Esophagus squamous epithelium (tissue), 5 donors: ENCODE measurements at regions not wholly inside any gene's neighbourhood (a gene's known extent, or its start where the extent isn't known, plus 50 kb on each side); places are given as distances from the start of the nearest gene placed in this dataset.

Experiments
- DNase-seq: peaks from one replicate; lab custom pipeline; 2025; lab: John Stamatoyannopoulos, UW
- H3K27ac ChIP-seq, 4 donors: fragments of 200-600 bp; sonication (generic); one replicate each; pipeline ENCODE4 v1.5.1; 2016 to 2019; ENCODE audit warnings: mild to moderate bottlenecking in 1 of 4
- H3K27me3 ChIP-seq, 4 donors: fragments of 200-600 bp; sonication (generic); 1 replicate in 3 of 4; 2 replicates in 1 of 4; pipeline versions ENCODE4 v1.5.1 to v1.6.0; 2017 to 2021; ENCODE audit warnings: antibody characterized with exemption in 1 of 4
- H3K36me3 ChIP-seq, 3 donors: fragments of 200-600 bp; sonication (generic); one replicate each; pipeline ENCODE4 v1.5.1; 2016 to 2019
- H3K4me1 ChIP-seq, 3 donors: fragments of 200-600 bp; sonication (generic); one replicate each; pipeline ENCODE4 v1.5.1; 2017 to 2019
- H3K4me3 ChIP-seq, 4 donors: fragments of 200-600 bp; sonication (generic); 1 replicate in 3 of 4; 2 replicates in 1 of 4; pipeline ENCODE4 v1.5.1; 2016 to 2019; ENCODE audit warnings: mild to moderate bottlenecking in 2 of 4, moderate library complexity in 1 of 4
- H3K9me3 ChIP-seq, 3 donors: fragments of 200-600 bp; sonication (generic); one replicate each; pipeline ENCODE4 v1.5.1; 2016 to 2019
- POLR2A ChIP-seq, 4 donors: fragments of 450-650 bp; IDR thresholded peaks; one replicate each; pipeline ENCODE4 v1.6.1; 2017; ENCODE audit warnings: antibody characterized with exemption in 4 of 4, mild to moderate bottlenecking in 4 of 4, moderate library complexity in 3 of 4
- WGBS, 2 donors: methylation state at CpG; one replicate each; pipeline ENCODE4 v1.1.5; 2018; 5-methylcytosine and 5-hydroxymethylcytosine counted together
- intact Hi-C: fragments of 100-400 bp; cut with DNase I; formaldehyde crosslinking; loops from one replicate; pipeline ENCODE4 v1.15.0; 2022
- TF ChIP-seq, protein P1 (sequence below), 6 experiments: fragments of 450-650 bp in 4 of 6; fragments of 200-600 bp in 2 of 6; sonication (generic) in 2 of 6; IDR thresholded peaks; one replicate each; pipeline ENCODE4 v1.5.1; 2016 to 2019; ENCODE audit warnings: antibody characterized with exemption in 6 of 6, mild to moderate bottlenecking in 4 of 6, moderate library complexity in 4 of 6
- donor health status: DM: yes; HTN: yes; CAD: no.

DNA sequence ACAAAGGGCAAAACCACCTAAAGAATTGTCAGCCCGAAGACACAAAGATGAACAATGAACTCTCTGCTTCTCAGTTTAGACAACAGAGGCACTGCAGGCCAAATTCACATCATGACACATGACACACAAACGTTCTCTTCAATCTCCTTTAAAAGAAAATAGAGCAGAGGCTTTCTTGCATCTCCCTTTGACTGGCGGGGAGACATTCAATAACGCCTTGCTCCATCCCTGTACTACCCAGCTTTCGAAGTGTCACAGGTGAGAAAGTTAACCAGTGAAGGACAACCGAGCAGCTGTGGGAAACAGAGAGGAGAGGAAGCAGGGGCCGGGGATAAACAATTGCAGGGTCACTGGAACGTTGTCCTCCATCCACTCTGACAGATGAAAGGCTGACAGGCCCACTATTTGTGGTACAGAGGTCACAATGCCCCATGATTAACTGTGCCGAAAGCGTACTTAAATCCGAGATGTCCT is 130.8 kb downstream of the PHLDA1 start:
- H3K36me3 ChIP-seq: no peaks in the 10 kb centered on the region
- WGBS, 2 donors: 81 to 84% methylated on average over 11 of the region's 11 CpGs
- TF ChIP-seq POLR2A (IDR thresholded peaks at IDR 0.05): no peak
- TF ChIP-seq, protein P1, sequence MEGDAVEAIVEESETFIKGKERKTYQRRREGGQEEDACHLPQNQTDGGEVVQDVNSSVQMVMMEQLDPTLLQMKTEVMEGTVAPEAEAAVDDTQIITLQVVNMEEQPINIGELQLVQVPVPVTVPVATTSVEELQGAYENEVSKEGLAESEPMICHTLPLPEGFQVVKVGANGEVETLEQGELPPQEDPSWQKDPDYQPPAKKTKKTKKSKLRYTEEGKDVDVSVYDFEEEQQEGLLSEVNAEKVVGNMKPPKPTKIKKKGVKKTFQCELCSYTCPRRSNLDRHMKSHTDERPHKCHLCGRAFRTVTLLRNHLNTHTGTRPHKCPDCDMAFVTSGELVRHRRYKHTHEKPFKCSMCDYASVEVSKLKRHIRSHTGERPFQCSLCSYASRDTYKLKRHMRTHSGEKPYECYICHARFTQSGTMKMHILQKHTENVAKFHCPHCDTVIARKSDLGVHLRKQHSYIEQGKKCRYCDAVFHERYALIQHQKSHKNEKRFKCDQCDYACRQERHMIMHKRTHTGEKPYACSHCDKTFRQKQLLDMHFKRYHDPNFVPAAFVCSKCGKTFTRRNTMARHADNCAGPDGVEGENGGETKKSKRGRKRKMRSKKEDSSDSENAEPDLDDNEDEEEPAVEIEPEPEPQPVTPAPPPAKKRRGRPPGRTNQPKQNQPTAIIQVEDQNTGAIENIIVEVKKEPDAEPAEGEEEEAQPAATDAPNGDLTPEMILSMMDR (IDR thresholded peaks at IDR 0.05): no peak

DNA sequence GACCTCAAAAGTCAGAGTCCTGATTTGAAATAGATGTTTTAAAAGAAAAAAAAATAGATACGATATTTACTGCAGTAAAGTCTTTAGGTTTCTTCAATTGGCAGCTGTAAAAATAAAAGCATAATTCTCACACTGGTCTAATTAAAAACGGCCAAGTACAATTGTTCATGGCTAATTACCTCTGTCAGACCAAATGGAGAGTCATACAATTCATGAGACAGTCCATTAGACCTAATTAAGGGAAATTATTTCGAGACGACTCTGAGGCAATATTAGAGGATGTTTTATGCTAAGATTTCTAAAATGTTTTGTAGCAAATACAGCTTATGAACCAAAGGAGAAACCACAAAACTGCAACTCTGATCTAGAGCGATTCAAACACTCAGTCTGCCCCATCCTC is 131.3 kb downstream of the PHLDA1 start:
- Histone ChIP-seq H3K27me3 (no peaks in the 10 kb centered on the region), H3K9me3 (no peaks in the 10 kb centered on the region), H3K4me3 (no peak overlapping the region), H3K36me3 (no peaks in the 10 kb centered on the region), H3K4me1 (no peaks in the 10 kb centered on the region), H3K27ac (no peak overlapping the region)
- 82 to 86% methylated on average over 5 of the region's 5 CpGs for WGBS, 2 donors
- intact Hi-C loops: no loop called here
- no peak for TF ChIP-seq POLR2A (IDR thresholded peaks at IDR 0.05)
- TF ChIP-seq, protein P1 (IDR thresholded peaks at IDR 0.05): no peak
- no peak for DNase-seq

More for the DNA sequence above, 130.8 kb downstream of the PHLDA1 start:
- Histone ChIP-seq H3K27me3 (no peaks in the 10 kb centered on the region), H3K9me3 (no peaks in the 10 kb centered on the region), H3K4me3 (no peak overlapping the region), H3K27ac (no peak overlapping the region), H3K4me1 (no peaks in the 10 kb centered on the region)
- DNase-seq: no peak
- intact Hi-C loops: no loop called here

DNA sequence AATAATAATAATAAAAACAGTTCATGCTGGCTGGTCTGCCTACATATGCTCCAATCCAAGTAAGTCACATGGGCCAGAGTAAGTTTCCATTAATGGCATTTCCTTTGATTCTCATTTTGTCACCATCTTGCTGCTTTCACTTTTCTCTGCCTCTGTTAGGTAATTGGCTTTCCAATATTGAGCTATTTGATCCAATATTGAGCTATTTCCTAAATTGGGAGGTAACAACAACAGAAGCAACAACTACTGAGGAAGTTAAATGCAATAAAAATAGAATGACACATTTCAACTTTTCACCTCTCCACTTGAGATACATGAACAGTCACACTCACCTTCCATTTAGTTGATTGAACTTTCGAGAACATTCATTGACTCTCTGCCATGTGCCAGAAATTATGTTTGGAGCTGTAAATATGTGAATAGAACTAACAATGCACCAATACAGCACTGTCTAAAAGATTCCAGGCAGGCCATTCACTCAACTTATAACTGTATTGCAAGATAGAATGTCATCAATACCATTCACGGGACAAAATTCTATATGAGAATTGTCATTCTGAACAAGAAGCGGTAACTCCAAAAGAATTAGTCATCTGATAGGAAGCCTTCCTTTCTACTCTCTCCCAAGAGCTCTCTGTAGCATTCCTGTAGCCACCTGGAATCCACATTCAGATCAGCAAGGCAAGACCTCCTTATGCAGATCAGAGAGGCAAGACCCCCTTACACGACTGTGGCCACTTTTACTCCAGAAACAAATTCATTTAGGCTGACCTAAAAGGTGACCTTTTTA is 136.4 kb downstream of the PHLDA1 start:
- WGBS, 2 donors: 91 to 95% methylated on average over 4 of the region's 4 CpGs
- no peaks in the 10 kb centered on the region for H3K36me3 ChIP-seq
- DNase-seq: no peak
- TF ChIP-seq, protein P1 (IDR thresholded peaks at IDR 0.05): no peak
- TF ChIP-seq POLR2A (IDR thresholded peaks at IDR 0.05): no peak
- intact Hi-C loops: no loop called here
- H3K9me3 ChIP-seq: no peaks in the 10 kb centered on the region
- no peaks in the 10 kb centered on the region for H3K27me3 ChIP-seq
- no peak overlapping the region for H3K27ac ChIP-seq
- H3K4me1 ChIP-seq: peaks cover 0 to 7% (median 0%) of the 10 kb centered on the region in 3 donors
- H3K4me3 ChIP-seq: no peak overlapping the region

DNA sequence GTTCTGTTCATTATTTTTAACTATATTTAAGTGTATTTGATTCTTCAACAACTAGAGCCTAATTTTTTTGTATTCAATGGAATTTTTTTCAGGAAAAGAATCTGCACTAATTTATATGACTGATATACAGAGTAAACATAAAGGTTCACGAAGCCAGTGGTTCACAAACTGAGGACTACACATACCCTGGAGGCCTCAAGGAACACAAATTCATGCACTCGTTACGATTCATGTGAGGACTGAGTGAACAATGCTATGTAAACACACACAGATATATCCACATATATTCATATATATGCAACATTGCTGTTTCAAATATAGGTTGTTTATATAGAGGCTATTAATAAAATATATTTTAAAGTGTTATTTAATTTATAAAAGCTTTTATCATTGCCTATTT is 137.8 kb downstream of the PHLDA1 start:
- DNase-seq: no peak
- Histone ChIP-seq H3K27ac (no peak overlapping the region), H3K4me1 (peaks cover 0 to 15% (median 5%) of the 10 kb centered on the region in 3 donors), H3K27me3 (no peaks in the 10 kb centered on the region), H3K9me3 (no peaks in the 10 kb centered on the region), H3K36me3 (no peaks in the 10 kb centered on the region), H3K4me3 (no peak overlapping the region)
- 87 to 90% methylated on average over 3 of the region's 3 CpGs for WGBS, 2 donors
- intact Hi-C loops: no loop called here
- TF ChIP-seq, protein P1 (IDR thresholded peaks at IDR 0.05): no peak
- TF ChIP-seq POLR2A (IDR thresholded peaks at IDR 0.05): no peak

DNA sequence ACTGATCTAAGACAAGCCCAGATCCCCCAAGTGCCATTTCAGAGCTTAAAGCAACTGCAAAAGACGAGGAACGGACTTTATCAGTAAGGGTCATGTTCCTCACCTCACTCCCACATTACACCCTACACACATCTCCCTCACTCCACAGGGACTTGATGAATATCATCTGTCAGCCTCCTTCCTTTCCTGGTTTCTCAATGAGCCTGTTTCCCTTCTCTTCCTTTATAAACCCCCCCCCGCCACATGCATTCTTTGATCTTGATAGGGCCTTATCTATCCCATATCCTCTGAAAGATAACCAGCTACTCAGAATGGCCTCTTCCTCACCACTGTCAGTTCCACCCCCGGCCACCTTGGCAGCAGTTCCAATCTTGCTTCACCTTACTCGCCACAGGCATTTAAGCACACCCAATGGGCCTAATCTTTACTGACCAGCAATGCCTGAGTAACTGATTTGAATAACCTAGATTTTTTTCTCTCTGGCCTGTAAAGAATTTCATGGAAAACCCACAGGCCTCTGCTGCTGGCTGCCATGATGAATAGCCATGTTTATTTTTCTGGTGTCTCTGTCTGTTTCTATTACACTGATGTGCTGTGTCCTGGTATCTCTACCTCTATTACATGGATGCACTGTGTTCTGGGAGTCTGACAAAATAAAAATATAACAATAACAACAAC is 138.7 kb downstream of the PHLDA1 start:
- WGBS, 2 donors: 76 to 88% methylated on average over 5 of the region's 5 CpGs
- intact Hi-C loops: no loop called here

More for the DNA sequence above, 138.7 kb downstream of the PHLDA1 start:
- no peak overlapping the region for H3K4me3 ChIP-seq
- no peaks in the 10 kb centered on the region for H3K27me3 ChIP-seq
- no peaks in the 10 kb centered on the region for H3K9me3 ChIP-seq
- H3K27ac ChIP-seq: no peak overlapping the region
- TF ChIP-seq, protein P1 (IDR thresholded peaks at IDR 0.05): no peak
- DNase-seq: no peak
- H3K4me1 ChIP-seq: peaks cover 0 to 15% (median 5%) of the 10 kb centered on the region in 3 donors
- H3K36me3 ChIP-seq: no peaks in the 10 kb centered on the region
